Smooth muscle cell (in vitro differentiated cells): ENCODE measurements at regions not wholly inside any gene's neighbourhood (a gene's known extent, or its start where the extent isn't known, plus 50 kb on each side); places are given as distances from the start of the nearest gene placed in this dataset.

ENCODE experiments used
- DNase-seq: peaks from one replicate; lab custom pipeline; 2025; ENCODE audit not compliant: unreplicated experiment; lab: John Stamatoyannopoulos, UW
- H2AFZ ChIP-seq: fragments of 200-600 bp; sonication (generic); 2 replicates; pipeline ENCODE4 v1.6.0; 2016; ENCODE audit warnings: antibody characterized with exemption, low read depth, mild to moderate bottlenecking
- H3F3A ChIP-seq: fragments of 200-600 bp; sonication (generic); 2 replicates; pipeline ENCODE4 v1.6.0; 2017; ENCODE audit warnings: antibody characterized with exemption, low read depth
- H3K27ac ChIP-seq: fragments of 200-600 bp; sonication (generic); 2 replicates; pipeline ENCODE4 v1.5.1; 2016; ENCODE audit warnings: low read depth, mild to moderate bottlenecking
- H3K27me3 ChIP-seq: fragments of 200-600 bp; sonication (generic); 2 replicates; pipeline ENCODE4 v1.6.1; 2016; ENCODE audit warnings: low read depth, mild to moderate bottlenecking
- H3K36me3 ChIP-seq: fragments of 200-600 bp; sonication (generic); 2 replicates; pipeline ENCODE4 v1.5.1; 2016; ENCODE audit warnings: low read depth
- H3K4me1 ChIP-seq: fragments of 200-600 bp; sonication (generic); 2 replicates; pipeline ENCODE4 v1.5.1; 2016; ENCODE audit warnings: low read depth
- H3K4me2 ChIP-seq: fragments of 200-600 bp; sonication (generic); 2 replicates; pipeline ENCODE4 v1.6.0; 2016; ENCODE audit warnings: mild to moderate bottlenecking
- H3K4me3 ChIP-seq: fragments of 200-600 bp; sonication (generic); 2 replicates; pipeline ENCODE4 v1.5.1; 2016; ENCODE audit warnings: mild to moderate bottlenecking
- H3K79me2 ChIP-seq: fragments of 200-600 bp; sonication (generic); 2 replicates; pipeline ENCODE4 v1.6.0; 2016; ENCODE audit warnings: low read depth, mild to moderate bottlenecking
- H3K9ac ChIP-seq: fragments of 200-600 bp; sonication (generic); 2 replicates; pipeline ENCODE4 v1.6.0; 2016; ENCODE audit warnings: low read depth
- H3K9me3 ChIP-seq: fragments of 200-600 bp; sonication (generic); replicated peaks from 2 replicates; pipeline ENCODE4 v1.5.1; 2016; ENCODE audit warnings: low read depth
- H4K20me1 ChIP-seq: fragments of 200-600 bp; sonication (generic); 2 replicates; pipeline ENCODE4 v1.6.0; 2016; ENCODE audit warnings: low read depth
- WGBS: methylation state at CpG from one replicate; pipeline ENCODE4 v1.1.7; 2016; ENCODE audit warnings: low lambda C conversion rate; 5-methylcytosine and 5-hydroxymethylcytosine counted together
- TF ChIP-seq, protein P1 (sequence below): fragments of 200-600 bp; sonication (generic); IDR thresholded peaks from 2 replicates; pipeline ENCODE4 v1.5.1; 2017; ENCODE audit warnings: borderline replicate concordance, mild to moderate bottlenecking, antibody characterized with exemption; ENCODE audit not compliant: insufficient read depth, poor library complexity, severe bottlenecking

DNA sequence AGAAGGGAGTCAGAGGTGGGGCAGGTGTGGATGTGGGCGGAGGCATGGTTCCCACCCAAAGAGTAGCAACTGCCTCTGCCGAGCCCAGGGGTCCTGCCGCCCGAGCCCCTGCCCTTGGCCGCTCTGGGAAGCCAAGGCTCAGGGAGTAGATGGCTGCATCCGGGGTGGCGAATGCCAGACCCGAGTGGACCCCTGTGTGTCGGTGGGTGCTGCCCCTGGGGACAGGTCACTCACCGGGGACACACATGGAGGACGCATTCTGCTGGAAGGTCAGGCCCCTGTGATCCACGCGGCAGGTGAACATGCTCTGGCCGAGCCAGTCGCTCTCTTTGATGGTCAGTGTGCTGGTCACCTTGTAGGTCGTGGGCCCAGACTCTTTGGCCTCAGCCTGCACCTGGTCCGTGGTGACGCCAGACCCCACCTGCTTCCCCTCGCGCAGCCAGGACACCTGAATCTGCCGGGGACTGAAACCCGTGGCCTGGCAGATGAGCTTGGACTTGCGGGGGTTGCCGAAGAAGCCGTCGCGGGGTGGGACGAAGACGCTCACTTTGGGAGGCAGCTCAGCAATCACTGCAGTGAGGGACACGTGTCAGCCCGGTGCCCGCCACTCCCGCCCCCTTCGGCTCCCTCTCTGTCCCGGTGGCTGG lies 329.0 kb downstream of the TMEM121 start:
- H3K27me3 ChIP-seq: no peaks in the 10 kb centered on the region
- H3F3A ChIP-seq: no peaks in the 10 kb centered on the region
- no peaks in the 10 kb centered on the region for H3K4me1 ChIP-seq
- no peak overlapping the region for H3K9ac ChIP-seq
- TF ChIP-seq, protein P1, sequence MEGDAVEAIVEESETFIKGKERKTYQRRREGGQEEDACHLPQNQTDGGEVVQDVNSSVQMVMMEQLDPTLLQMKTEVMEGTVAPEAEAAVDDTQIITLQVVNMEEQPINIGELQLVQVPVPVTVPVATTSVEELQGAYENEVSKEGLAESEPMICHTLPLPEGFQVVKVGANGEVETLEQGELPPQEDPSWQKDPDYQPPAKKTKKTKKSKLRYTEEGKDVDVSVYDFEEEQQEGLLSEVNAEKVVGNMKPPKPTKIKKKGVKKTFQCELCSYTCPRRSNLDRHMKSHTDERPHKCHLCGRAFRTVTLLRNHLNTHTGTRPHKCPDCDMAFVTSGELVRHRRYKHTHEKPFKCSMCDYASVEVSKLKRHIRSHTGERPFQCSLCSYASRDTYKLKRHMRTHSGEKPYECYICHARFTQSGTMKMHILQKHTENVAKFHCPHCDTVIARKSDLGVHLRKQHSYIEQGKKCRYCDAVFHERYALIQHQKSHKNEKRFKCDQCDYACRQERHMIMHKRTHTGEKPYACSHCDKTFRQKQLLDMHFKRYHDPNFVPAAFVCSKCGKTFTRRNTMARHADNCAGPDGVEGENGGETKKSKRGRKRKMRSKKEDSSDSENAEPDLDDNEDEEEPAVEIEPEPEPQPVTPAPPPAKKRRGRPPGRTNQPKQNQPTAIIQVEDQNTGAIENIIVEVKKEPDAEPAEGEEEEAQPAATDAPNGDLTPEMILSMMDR: no peak
- H4K20me1 ChIP-seq: no peaks in the 10 kb centered on the region
- no peak overlapping the region for H3K27ac ChIP-seq
- no peaks in the 10 kb centered on the region for H3K36me3 ChIP-seq
- H3K9me3 ChIP-seq: no peaks in the 10 kb centered on the region
- no peak overlapping the region for H2AFZ ChIP-seq
- no peak for DNase-seq
- whole genome bisulfite sequencing: 88% methylated on average over 30 of the region's 35 CpGs
- no peak overlapping the region for H3K4me3 ChIP-seq
- no peaks in the 10 kb centered on the region for H3K79me2 ChIP-seq
- no peak overlapping the region for H3K4me2 ChIP-seq

DNA sequence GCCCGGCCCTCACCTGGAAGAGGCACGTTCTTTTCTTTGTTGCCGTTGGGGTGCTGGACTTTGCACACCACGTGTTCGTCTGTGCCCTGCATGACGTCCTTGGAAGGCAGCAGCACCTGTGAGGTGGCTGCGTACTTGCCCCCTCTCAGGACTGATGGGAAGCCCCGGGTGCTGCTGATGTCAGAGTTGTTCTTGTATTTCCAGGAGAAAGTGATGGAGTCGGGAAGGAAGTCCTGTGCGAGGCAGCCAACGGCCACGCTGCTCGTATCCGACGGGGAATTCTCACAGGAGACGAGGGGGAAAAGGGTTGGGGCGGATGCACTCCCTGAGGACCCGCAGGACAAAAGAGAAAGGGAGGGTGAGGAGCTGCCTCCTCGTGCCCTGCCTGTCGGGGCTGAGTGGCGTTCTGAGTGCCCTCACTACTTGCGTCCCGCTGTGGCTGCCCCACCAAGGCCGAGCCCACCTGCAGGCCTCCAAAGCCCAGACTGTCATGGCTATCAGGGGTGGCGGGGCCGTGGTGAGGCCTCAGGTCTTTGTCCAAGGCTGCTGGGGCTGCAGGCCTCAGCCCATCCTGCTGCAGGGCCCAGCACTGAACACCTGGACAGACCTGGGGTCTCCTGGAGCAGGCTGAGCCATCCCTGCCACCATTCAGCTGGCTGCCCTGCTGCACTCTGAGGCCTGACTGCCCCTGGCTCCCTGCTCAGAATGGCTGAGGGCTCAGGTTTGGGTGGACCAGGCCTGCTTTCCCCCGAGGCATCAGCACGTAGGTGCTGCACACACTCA lies 329.7 kb downstream of the TMEM121 start:
- Histone ChIP-seq H3K27me3 (no peaks in the 10 kb centered on the region), H3K9me3 (no peaks in the 10 kb centered on the region), H3K4me2 (no peak overlapping the region), H3K27ac (no peak overlapping the region), H3K36me3 (no peaks in the 10 kb centered on the region), H4K20me1 (no peaks in the 10 kb centered on the region), H3K9ac (no peak overlapping the region), H2AFZ (no peak overlapping the region), H3K4me3 (no peak overlapping the region), H3K4me1 (no peaks in the 10 kb centered on the region), H3K79me2 (no peaks in the 10 kb centered on the region), H3F3A (no peaks in the 10 kb centered on the region)
- TF ChIP-seq, protein P1: no peak
- DNase-seq: no peak
- WGBS: 81% methylated on average over 28 of the region's 28 CpGs

DNA sequence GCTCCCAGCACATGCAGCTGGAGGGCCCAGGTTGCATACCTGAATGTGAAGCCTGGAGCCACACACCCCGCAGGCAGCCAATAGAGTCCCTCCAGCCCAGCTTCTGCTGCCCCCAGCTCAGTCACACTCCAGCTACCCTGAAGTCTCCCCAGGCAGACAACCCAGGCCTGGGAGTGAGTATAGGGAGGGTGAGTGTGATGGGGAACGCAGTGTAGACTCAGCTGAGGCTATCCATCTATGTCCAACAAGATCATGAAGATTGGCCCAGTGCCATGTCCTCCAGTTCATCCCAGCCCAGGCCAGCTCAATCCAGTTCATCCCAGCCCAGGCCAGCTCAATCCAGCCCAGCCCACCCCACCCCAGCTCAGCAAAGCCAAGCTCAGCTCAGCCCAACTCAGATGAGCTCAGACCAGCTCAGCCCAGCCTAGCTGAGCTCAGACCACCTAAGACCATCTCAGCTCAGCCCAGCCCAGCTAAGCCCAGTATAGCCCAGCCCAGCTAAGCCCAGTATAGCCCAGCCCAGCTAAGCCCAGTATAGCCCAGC lies 330.4 kb downstream of the TMEM121 start:
- Histone ChIP-seq H3K4me2 (no peak overlapping the region), H3K27ac (no peak overlapping the region), H3K9me3 (no peaks in the 10 kb centered on the region), H3K9ac (no peak overlapping the region), H2AFZ (no peak overlapping the region), H3F3A (no peaks in the 10 kb centered on the region), H3K36me3 (no peaks in the 10 kb centered on the region), H4K20me1 (no peaks in the 10 kb centered on the region), H3K27me3 (no peaks in the 10 kb centered on the region), H3K4me3 (no peak overlapping the region), H3K79me2 (no peaks in the 10 kb centered on the region), H3K4me1 (no peaks in the 10 kb centered on the region)
- TF ChIP-seq, protein P1: no peak
- WGBS: 58% methylated on average over 2 of the region's 2 CpGs
- DNase-seq: no peak
